CD4-positive, alpha-beta T cell treated with Interleukin-15 for 4 hours (primary cell): ENCODE measurements at regions not wholly inside any gene's neighbourhood (a gene's known extent, or its start where the extent isn't known, plus 50 kb on each side); places are given as distances from the start of the nearest gene placed in this dataset.

Experiments
- DNase-seq: peaks from one replicate; pipeline ENCODE4 v3.0.0-alpha.2; 2020; ENCODE audit warnings: low spot score

DNA sequence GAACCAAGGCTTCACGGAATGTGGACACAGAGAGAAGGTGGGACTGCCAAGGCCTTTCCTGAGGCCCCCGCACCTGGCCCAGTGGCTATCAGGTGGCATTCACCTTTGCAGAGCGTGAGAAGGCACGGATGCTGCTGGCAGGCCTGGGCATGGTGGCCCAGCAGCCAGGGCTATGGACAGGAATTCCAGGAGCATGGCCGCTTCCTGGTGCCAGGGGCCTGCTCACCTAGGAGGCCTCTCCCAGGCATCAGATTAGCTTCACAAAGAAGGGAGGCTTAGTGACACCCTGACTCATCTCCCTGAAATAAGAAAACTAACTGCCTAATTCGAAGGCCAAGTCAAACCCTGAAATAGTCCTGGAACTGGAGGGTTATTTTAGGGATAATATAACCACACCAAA, 155.8 kb downstream of the TEX29 start:
- no peak for DNase-seq

- DNase-seq = no peak
Measured at GRCh38 chr13:111479412-111479811, 159.0 kb downstream of the TEX29 start.

DNA sequence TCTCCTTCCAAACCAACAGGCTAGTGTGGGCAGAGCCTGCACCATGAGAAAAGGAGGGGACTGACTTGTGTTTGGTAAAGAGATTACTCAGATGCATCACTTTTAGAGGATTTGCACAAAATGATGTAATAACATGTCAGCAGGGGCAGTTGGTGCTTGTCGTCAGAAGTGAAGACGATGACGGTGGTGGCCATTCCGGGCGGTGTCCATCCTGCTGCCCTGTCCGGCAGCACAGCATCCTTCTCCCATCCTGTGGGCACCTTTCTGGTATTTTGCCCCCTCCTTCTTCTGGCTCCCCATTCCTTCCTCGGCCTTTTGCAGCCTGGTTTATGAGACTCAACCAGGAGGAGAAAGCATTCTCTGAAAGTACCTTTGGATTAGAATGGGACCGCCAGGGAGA, 160.1 kb downstream of the TEX29 start:
- DNase-seq = no peak

DNA sequence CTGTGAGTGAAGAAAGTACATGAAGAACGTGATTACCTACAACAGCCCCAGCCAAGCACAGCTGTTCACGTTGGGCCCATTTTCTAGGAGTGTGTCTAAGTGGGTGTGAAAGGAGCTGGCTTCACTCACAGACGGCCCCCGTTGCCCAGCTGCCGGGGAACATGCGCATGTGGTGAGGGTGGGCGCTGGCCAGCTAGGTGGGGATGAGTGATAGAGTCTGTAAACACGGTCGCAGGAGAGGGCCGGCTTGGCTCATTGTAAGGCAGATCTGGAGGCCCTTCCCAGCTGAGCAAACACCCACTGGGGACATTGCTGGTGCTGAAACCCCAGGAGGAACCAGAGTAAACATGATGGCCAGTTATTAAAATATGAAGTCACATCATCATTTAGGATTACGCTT, 160.5 kb downstream of the TEX29 start:
- DNase-seq = no peak

- DNase-seq = no peak
Measured at GRCh38 chr13:111482126-111482525, 161.7 kb downstream of the TEX29 start.

GRCh38 chr13:111482806-111483620, 162.6 kb downstream of the TEX29 start:
- no peak for DNase-seq

DNA sequence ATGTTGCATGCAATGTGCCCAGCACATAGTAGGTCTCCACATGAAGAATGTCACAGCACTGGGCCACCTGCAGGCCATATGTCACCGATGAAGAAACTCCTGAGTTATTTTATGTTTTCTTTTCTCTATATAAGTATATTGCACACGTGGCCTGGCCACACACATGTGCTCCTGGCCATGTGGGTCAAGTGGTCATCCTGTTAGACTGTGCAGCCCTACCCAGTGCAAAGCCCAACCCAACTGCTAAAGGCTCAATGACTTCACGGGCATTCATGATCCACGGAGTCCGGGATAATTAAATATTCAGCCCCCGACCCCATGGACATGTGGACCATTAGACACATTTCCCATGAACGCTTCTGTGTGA, 163.2 kb downstream of the TEX29 start:
- DNase-seq = no peak

DNA sequence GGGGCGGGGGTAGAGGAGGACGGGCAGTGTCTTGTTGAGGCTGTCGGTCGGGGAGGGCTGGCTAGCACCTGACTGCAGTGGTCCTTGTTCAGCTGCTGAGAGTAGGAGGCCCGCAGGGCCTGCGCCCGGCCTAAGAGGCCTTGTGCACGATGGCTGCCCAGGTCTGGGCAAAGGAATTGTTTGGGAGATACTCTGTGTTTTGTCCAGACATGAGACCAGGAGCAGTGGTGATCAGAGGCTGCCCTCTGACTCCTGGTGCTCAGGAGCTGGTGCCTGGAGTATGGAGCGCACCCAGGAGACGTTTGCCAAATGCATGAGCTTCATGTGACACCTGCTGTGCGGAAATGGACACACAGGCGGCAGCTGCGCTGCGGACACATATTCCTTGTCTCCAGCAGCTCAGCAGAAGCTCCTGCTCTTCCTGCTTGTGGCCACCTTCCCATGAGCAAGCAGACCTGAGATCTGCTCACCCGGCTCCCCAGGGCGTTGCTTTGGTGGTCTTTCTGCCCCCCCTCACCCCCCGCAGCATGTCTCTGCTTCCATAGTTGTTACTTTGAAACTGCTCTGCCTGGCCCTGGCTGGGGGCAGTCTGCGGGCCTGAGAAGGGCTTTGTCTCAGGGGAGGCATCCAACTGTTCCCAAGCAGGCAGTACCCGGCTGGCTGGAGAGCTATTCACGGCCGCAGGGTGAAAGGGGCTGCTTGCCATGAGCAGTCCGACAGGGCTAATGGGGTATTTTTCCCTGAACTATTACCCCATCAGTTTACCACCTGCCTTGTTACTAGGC, 163.9 kb downstream of the TEX29 start:
- DNase-seq = no peak

DNA sequence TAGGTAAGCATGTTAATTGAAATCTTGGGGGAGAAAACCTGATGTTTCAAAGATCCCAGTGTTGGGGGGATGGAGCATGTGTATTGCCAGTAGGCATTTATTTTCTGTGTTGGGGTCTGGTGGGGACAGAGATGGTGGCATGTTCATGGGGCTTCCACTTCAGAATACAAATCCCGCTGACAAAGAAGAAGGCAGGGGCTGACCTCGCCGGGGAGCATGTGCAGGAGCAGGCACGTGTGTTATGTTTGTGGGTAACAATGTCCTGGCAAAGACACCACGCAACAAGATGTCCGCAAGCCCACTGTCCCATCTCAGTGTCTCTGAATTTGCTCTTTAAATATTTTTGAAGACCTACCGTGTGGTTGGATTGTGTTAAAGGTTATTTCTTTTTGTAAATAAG, 164.5 kb downstream of the TEX29 start:
- no peak for DNase-seq

- no peak for DNase-seq
Measured at GRCh38 chr13:111485491-111486250, 165.2 kb downstream of the TEX29 start.

DNA sequence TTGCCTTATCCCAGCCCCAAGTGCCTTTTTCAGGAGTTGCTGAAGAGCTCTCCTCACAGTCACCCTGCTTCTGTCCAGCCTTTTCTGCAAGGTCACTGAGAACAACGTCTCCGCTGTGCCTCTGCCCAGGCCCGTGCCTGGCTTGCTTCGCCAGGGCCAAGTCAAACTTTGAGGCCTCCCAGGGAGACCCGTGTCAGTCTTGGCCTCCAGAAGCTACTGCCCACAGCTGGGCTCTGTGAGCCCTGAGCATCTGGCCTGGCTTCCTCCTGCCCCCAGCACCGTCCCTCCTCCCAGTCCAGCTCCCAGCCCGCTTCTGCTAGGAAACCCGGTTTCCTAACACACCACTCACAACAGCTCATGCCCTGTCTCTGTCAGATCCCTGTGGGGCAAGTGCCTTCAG, 165.9 kb downstream of the TEX29 start:
- no peak for DNase-seq

- DNase-seq = no peak
Measured at GRCh38 chr13:111486801-111487200, 166.4 kb downstream of the TEX29 start.

- DNase-seq = no peak
Measured at GRCh38 chr13:111488486-111489132, 168.2 kb downstream of the TEX29 start.

DNA sequence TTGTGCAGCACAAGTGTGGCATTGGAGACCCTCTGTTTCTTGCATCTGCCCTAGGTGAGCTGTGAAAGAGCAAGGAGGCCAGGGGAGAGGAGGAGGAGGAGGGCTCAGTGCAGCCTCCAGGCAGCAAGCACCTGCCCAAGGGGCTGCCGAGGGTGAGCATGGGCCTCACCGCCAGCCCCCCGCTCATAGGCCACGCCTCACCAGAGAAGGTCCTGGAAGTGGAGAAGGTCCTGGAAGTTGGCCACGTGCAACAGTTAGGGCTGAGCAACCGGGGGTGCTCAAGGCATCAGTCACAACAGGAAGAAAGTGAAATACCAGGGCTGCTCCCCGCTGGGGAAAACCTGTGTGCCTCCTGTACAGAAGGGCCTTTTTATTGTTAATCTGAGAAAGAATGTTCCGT, 168.9 kb downstream of the TEX29 start:
- DNase-seq = no peak

DNA sequence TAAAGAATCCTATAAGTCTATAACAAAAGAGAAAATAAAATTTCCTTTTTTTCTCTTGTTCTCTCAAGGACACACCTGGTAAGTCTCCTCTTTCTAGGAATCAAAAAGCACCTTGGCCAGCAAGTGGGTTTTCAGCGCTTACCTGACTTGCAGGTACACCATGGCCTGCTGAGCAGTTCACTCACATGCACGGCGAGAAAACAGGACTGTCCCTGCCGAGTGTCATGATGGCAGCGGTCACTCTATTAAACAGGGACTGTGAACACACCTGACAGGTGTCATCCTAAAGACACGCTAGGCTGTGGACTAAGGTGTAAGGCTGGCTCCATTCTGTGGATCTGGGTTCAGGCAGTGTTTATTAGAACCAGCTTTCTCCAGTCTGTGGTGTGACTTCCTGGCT, 170.2 kb downstream of the TEX29 start:
- no peak for DNase-seq

DNA sequence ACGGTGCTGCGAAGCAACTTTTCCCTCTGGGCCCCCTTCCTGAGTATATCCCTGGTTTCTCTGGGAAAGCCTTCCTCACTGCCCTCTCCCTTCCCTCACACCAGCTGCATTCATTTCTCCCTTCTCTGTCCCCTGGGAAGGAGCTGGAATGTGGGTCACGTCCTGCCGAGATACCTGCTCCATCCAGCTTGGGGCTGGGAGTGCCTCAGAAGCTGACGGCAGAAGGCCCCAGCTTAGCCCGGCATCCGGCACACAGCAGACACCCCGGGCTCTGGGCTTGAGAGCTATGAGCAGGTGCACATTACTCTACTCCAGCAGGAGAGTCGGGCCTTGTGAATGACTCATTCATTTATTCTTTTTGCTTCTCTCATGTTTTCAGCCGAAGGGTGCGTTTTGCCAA, 170.6 kb downstream of the TEX29 start:
- DNase-seq = no peak

DNA sequence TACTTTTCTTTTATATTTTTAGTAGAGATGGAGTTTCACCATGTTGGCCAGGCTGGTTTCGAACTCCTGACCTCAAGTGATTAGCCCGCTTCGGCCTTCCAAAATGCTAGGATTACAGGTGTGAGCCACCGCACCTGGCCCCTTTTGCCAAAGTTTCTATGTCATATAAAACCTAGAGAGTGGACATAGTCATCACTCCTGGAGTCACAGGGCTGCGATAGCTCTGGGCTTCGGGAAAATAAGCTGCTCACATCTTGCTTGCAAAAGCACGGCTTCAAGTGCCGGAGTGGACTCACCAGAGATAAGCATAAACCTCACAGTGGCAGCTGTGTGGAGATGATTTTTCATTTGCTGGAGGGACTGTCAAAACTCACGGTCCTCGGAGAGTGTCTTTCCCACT, 171.2 kb downstream of the TEX29 start:
- DNase-seq = no peak

- no peak for DNase-seq
Measured at GRCh38 chr13:111492341-111492950, 172.0 kb downstream of the TEX29 start.

DNA sequence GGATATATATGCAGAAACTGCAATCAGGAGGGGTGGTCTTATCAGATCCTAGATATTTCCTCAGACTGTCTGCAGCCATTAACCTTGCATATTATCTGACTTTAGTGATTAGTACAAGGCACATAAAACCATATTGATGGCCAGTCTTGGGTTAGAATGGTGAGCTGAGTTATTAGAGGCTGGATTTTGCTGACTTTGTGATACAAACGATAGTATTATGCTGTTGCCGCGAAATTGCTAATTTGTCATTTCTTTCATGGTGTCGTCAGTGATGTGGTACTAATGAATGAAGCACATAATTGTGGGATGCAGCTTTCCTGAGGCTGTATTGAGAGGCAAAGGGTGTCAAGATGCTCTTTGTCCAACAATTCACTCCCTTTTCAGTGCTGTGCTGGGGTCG, 172.5 kb downstream of the TEX29 start:
- DNase-seq = no peak

GRCh38 chr13:111493468-111493867, 173.0 kb downstream of the TEX29 start:
- DNase-seq = no peak

- no peak for DNase-seq
Measured at GRCh38 chr13:111494641-111495040, 174.2 kb downstream of the TEX29 start.
